ENCODE measurements at regions not wholly inside any gene's neighbourhood (a gene's known extent, or its start where the extent isn't known, plus 50 kb on each side); places are given as distances from the start of the nearest gene placed in this dataset.

DNA sequence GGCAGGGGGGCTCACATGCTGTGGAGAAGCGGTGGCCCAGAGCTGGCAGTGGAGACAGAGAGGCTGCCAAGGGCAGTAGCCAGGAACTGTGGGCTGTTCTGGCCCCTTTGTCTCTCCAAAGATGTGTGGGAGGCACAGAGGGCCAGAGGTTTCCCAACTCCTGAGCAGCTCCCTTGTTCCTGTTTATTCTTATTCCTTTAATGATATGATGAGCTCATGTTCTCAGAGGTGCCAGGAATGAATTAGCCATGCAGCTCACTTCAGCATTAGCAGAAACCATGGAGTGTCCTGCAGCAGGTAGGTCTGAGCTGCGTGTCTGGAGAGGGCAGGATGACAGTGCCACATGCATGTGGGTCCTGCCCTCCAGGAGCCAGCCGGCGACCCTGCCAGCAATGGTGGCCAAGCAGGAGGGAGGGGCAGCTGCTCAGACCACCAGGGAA is 77.9 kb upstream of the FZD7 start:
- H3K27ac ChIP-seq, result no peak overlapping the region
- TF ChIP-seq, protein P1, sequence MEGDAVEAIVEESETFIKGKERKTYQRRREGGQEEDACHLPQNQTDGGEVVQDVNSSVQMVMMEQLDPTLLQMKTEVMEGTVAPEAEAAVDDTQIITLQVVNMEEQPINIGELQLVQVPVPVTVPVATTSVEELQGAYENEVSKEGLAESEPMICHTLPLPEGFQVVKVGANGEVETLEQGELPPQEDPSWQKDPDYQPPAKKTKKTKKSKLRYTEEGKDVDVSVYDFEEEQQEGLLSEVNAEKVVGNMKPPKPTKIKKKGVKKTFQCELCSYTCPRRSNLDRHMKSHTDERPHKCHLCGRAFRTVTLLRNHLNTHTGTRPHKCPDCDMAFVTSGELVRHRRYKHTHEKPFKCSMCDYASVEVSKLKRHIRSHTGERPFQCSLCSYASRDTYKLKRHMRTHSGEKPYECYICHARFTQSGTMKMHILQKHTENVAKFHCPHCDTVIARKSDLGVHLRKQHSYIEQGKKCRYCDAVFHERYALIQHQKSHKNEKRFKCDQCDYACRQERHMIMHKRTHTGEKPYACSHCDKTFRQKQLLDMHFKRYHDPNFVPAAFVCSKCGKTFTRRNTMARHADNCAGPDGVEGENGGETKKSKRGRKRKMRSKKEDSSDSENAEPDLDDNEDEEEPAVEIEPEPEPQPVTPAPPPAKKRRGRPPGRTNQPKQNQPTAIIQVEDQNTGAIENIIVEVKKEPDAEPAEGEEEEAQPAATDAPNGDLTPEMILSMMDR (IDR thresholded peaks at IDR 0.05), result no peak
- no peak for TF ChIP-seq ZFX (IDR thresholded peaks at IDR 0.05; ENCODE audit: borderline replicate concordance)

DNA sequence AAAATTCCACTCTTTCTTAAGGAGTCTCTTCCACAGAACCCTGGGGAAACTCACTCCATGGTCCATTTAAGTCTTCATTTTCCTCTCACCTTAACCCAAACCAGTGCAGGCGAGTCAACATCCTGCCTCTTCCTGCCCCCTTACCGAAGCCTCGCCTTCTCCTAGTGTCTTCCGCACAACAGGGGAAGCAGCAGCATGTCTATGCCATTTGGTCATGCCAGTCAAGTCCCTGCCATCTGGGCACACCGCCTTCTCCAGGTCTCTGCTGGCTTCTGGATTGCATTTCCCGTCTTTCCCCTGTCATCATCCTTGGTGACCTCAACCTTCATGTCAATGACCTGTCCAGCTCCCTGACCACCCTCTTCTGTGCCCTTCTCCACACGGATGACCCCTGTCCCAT is 77.3 kb upstream of the FZD7 start:
- TF ChIP-seq, protein P1 (IDR thresholded peaks at IDR 0.05), result no peak
- no peak for TF ChIP-seq ZFX (IDR thresholded peaks at IDR 0.05; ENCODE audit: borderline replicate concordance)
- no peak overlapping the region for H3K27ac ChIP-seq

DNA sequence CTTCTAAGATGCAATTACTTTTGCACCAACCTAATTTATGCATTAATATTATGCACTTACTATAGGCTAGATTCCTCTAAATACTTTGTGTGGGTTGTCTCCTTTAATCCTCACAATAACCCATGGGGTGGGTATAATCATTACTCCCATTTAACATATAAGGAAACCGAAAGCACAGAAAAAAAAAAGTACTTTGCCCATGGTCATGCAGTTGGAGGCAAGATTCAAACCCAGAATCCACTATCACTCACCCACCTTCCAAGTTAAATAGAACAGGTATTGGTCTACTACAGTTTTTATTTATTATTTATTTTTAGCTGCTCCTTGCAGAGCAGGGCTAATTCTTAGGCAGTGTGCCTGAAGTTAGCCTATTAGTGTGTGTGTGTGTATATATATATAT is 76.6 kb upstream of the FZD7 start:
- H3K27ac ChIP-seq, result no peak overlapping the region
- TF ChIP-seq, protein P1 (IDR thresholded peaks at IDR 0.05), result no peak
- no peak for TF ChIP-seq ZFX (IDR thresholded peaks at IDR 0.05; ENCODE audit: borderline replicate concordance)

DNA sequence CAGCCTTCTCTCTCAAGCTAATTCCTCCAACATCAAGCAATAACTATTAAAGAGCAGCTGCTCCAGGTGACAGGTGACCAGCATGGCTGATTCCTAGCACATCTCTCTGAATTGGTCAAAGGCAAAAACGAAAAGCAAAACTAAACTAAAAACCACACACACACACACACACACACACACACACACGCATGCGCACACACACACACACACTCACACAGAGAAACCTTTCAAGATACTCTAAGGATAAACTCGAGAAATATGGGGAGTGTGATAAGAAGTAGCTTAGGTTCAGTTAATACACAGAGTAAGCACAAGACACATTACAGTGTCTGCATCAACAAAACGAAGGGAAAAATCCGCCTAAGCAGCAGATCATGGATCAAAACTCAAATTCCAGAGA is 74.5 kb upstream of the FZD7 start:
- H3K27ac ChIP-seq, result no peak overlapping the region
- TF ChIP-seq, protein P1 (IDR thresholded peaks at IDR 0.05), result no peak
- no peak for TF ChIP-seq ZFX (IDR thresholded peaks at IDR 0.05; ENCODE audit: borderline replicate concordance)

DNA sequence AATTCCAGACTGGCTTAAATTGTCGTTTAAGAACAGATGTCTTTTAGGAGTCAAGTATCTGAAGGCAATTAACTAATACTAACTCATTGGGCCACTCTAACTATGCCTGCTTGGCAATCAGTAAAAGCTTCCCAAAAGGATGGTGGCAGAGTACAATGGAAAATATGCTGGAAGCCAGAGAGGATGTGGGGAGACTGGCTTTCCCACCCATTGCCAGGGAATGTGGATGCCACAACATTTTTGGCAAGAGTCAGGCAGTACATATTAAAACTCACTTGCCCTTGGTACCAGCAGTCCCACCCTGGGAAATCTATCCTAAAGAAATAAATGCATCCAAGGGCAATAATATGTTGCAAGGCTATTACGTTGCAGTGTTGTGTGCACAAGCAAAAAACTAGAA is 74.0 kb upstream of the FZD7 start:
- TF ChIP-seq ZFX (IDR thresholded peaks at IDR 0.05; ENCODE audit: borderline replicate concordance), result no peak
- TF ChIP-seq, protein P1 (IDR thresholded peaks at IDR 0.05), result no peak
- no peak overlapping the region for H3K27ac ChIP-seq

DNA sequence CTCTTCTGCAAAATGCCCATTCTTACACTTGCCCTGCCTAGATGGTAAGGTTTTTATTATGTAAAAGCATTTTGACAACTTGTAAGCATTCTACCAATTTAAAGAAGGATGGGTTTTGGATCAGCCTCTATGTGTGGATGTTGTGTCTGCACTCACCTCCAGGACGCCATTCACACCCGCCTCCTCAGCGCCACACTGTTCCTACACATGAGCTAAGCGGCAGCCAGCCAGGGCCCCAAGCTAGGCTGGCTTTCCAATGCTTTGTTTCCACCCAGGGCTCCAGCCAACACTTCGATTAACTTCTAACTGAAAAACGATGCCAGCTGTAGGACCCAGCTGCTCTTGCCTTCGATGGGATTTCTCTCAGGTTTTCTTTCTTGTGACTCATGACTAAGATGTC is 73.3 kb upstream of the FZD7 start:
- no peak overlapping the region for H3K27ac ChIP-seq
- TF ChIP-seq, protein P1 (IDR thresholded peaks at IDR 0.05), result no peak
- TF ChIP-seq ZFX (IDR thresholded peaks at IDR 0.05; ENCODE audit: borderline replicate concordance), result no peak

DNA sequence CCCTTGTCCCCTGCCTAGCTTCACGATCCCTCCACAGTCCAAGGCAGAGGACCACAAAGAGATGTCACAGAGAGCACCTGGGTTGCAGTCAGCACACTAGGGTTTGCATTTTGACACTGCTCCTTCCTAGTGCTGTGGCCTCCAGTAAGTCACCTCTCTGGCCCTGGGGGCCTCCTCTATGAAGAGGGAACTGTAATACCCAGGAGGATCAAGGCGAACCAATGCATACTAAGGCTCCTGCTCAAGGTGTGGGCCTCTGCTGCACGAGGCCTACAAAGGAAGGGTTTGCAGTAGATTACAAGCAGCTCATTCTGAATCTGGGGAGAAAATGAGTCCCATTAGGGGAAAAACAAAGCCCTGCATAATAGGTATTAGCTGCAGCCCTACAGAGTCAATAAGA is 72.3 kb upstream of the FZD7 start:
- H3K27ac ChIP-seq, result no peak overlapping the region
- TF ChIP-seq, protein P1 (IDR thresholded peaks at IDR 0.05), result no peak
- TF ChIP-seq ZFX (IDR thresholded peaks at IDR 0.05; ENCODE audit: borderline replicate concordance), result no peak
